PC-9 (cell line): ENCODE measurements at regions not wholly inside any gene's neighbourhood (a gene's known extent, or its start where the extent isn't known, plus 50 kb on each side); places are given as distances from the start of the nearest gene placed in this dataset.

Source experiments
- EZH2 ChIP-seq: fragments of 200-600 bp; sonication (generic); IDR thresholded peaks from 2 replicates; pipeline ENCODE4 v1.8.0; 2017; ENCODE audit warnings: antibody characterized with exemption, low read depth
- TF ChIP-seq, protein P1 (sequence below): fragments of 200-600 bp; sonication (generic); conservative IDR thresholded peaks from 2 replicates; pipeline ENCODE4 v1.6.1; 2017; ENCODE audit warnings: mixed run types, antibody characterized with exemption, mild to moderate bottlenecking, moderate library complexity

GRCh38 chr15:52844823-52845222 lies 54.7 kb upstream of the ONECUT1 start:
- TF ChIP-seq, protein P1, sequence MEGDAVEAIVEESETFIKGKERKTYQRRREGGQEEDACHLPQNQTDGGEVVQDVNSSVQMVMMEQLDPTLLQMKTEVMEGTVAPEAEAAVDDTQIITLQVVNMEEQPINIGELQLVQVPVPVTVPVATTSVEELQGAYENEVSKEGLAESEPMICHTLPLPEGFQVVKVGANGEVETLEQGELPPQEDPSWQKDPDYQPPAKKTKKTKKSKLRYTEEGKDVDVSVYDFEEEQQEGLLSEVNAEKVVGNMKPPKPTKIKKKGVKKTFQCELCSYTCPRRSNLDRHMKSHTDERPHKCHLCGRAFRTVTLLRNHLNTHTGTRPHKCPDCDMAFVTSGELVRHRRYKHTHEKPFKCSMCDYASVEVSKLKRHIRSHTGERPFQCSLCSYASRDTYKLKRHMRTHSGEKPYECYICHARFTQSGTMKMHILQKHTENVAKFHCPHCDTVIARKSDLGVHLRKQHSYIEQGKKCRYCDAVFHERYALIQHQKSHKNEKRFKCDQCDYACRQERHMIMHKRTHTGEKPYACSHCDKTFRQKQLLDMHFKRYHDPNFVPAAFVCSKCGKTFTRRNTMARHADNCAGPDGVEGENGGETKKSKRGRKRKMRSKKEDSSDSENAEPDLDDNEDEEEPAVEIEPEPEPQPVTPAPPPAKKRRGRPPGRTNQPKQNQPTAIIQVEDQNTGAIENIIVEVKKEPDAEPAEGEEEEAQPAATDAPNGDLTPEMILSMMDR: no peak
- TF ChIP-seq EZH2: no peak
